MM.1S (cell line): ENCODE measurements at regions not wholly inside any gene's neighbourhood (a gene's known extent, or its start where the extent isn't known, plus 50 kb on each side); places are given as distances from the start of the nearest gene placed in this dataset.

ENCODE experiments used
- DNase-seq: peaks from one replicate; pipeline ENCODE4 v3.0.0-alpha.2; 2015
- H2AFZ ChIP-seq: fragments of 300-600 bp; sonication (generic); 2 replicates; pipeline ENCODE4 v1.6.0; 2016; ENCODE audit warnings: antibody characterized with exemption, low read length
- H3F3A ChIP-seq: fragments of 300-600 bp; sonication (generic); 2 replicates; pipeline ENCODE4 v1.6.1; 2016; ENCODE audit warnings: mild to moderate bottlenecking, antibody characterized with exemption, low read length, moderate library complexity, mixed read lengths; ENCODE audit not compliant: insufficient read depth
- H3K27ac ChIP-seq: fragments of 300-600 bp; sonication (generic); 2 replicates; pipeline ENCODE4 v1.5.1; 2016; ENCODE audit warnings: mild to moderate bottlenecking, low read length
- H3K27me3 ChIP-seq: fragments of 300-600 bp; sonication (generic); replicated peaks from 2 replicates; pipeline ENCODE4 v1.6.0; 2016; ENCODE audit warnings: low read length; ENCODE audit not compliant: insufficient read depth
- H3K36me3 ChIP-seq: fragments of 300-600 bp; sonication (generic); replicated peaks from 2 replicates; pipeline ENCODE4 v1.6.1; 2016; ENCODE audit warnings: mild to moderate bottlenecking, low read length, mixed read lengths; ENCODE audit not compliant: insufficient read depth
- H3K4me1 ChIP-seq: fragments of 300-600 bp; sonication (generic); 2 replicates; pipeline ENCODE4 v1.6.1; 2016; ENCODE audit warnings: low read length, mixed read lengths
- H3K4me2 ChIP-seq: fragments of 300-600 bp; sonication (generic); 2 replicates; pipeline ENCODE4 v1.6.0; 2016; ENCODE audit warnings: low read depth, low read length
- H3K4me3 ChIP-seq: fragments of 300-600 bp; sonication (generic); 2 replicates; pipeline ENCODE4 v1.5.1; 2016; ENCODE audit warnings: low read length, mixed read lengths
- H3K79me2 ChIP-seq: fragments of 300-600 bp; sonication (generic); 2 replicates; pipeline ENCODE4 v1.6.1; 2016; ENCODE audit warnings: mixed run types, low read length, mixed read lengths
- H3K9ac ChIP-seq: fragments of 300-600 bp; sonication (generic); 2 replicates; pipeline ENCODE4 v1.6.1; 2016; ENCODE audit warnings: low read length, mixed read lengths
- H3K9me2 ChIP-seq: fragments of 300-600 bp; sonication (generic); replicated peaks from 2 replicates; pipeline ENCODE4 v1.6.1; 2016; ENCODE audit warnings: mild to moderate bottlenecking, low read length, mixed read lengths; ENCODE audit not compliant: insufficient read depth
- H3K9me3 ChIP-seq: fragments of 300-600 bp; sonication (generic); replicated peaks from 2 replicates; pipeline ENCODE4 v1.6.1; 2016; ENCODE audit warnings: mild to moderate bottlenecking, low read length, mixed read lengths; ENCODE audit not compliant: insufficient read depth
- H4K20me1 ChIP-seq: fragments of 300-600 bp; sonication (generic); 2 replicates; pipeline ENCODE4 v1.6.1; 2016; ENCODE audit warnings: mild to moderate bottlenecking, low read length, moderate library complexity, mixed read lengths; ENCODE audit not compliant: insufficient read depth
- CTCF ChIP-seq: fragments of 300-600 bp; sonication (generic); IDR thresholded peaks from 2 replicates; pipeline ENCODE4 v1.5.1; 2016; ENCODE audit warnings: antibody characterized with exemption, low read length, mixed read lengths
- EZH2 ChIP-seq: fragments of 300-600 bp; sonication (generic); optimal IDR thresholded peaks from 2 replicates; pipeline ENCODE3; 2017; ENCODE audit warnings: low read depth, mild to moderate bottlenecking, antibody characterized with exemption, low read length, mixed read lengths
- EZH2phosphoT487 ChIP-seq: fragments of 300-600 bp; sonication (generic); IDR thresholded peaks from 2 replicates; pipeline ENCODE4 v1.6.1; 2018; ENCODE audit warnings: antibody characterized with exemption, low read length

- H3F3A ChIP-seq = no peaks in the 10 kb centered on the region
- H3K4me2 ChIP-seq = no peak overlapping the region
- TF ChIP-seq EZH2phosphoT487 = no peak
- TF ChIP-seq CTCF = no peak
- no peak for TF ChIP-seq EZH2
- no peak for DNase-seq
- no peak overlapping the region for H3K9ac ChIP-seq
- no peaks in the 10 kb centered on the region for H3K36me3 ChIP-seq
- no peak overlapping the region for H2AFZ ChIP-seq
- H3K4me3 ChIP-seq = no peak overlapping the region
- H3K27me3 ChIP-seq = peaks cover 95% of the 10 kb centered on the region
- no peaks in the 10 kb centered on the region for H4K20me1 ChIP-seq
- no peak overlapping the region for H3K27ac ChIP-seq
- H3K9me3 ChIP-seq = no peaks in the 10 kb centered on the region
- no peaks in the 10 kb centered on the region for H3K79me2 ChIP-seq
- no peaks in the 10 kb centered on the region for H3K4me1 ChIP-seq
- H3K9me2 ChIP-seq = no peaks in the 10 kb centered on the region
Measured at GRCh38 chr20:58072695-58073671, 155.5 kb downstream of the ANKRD60 start.

GRCh38 chr20:58071991-58072390, 156.5 kb downstream of the ANKRD60 start:
- Histone ChIP-seq H3K27ac (no peak overlapping the region), H3K9me3 (no peaks in the 10 kb centered on the region), H3F3A (no peaks in the 10 kb centered on the region), H3K9me2 (no peaks in the 10 kb centered on the region), H3K9ac (no peak overlapping the region), H4K20me1 (no peaks in the 10 kb centered on the region), H3K4me2 (no peak overlapping the region), H3K79me2 (no peaks in the 10 kb centered on the region), H3K4me3 (no peak overlapping the region), H3K4me1 (no peaks in the 10 kb centered on the region), H3K36me3 (no peaks in the 10 kb centered on the region), H2AFZ (no peak overlapping the region), H3K27me3 (peaks cover 96% of the 10 kb centered on the region)
- DNase-seq = no peak
- TF ChIP-seq EZH2 (no peak), EZH2phosphoT487 (no peak), CTCF (no peak)

GRCh38 chr20:58071298-58071697, 157.2 kb downstream of the ANKRD60 start:
- Histone ChIP-seq H3K79me2 (no peaks in the 10 kb centered on the region), H3K36me3 (no peaks in the 10 kb centered on the region), H2AFZ (no peak overlapping the region), H3K27ac (no peak overlapping the region), H3K27me3 (peaks cover 96% of the 10 kb centered on the region), H3K9me2 (no peaks in the 10 kb centered on the region), H3K4me1 (no peaks in the 10 kb centered on the region), H3F3A (no peaks in the 10 kb centered on the region), H3K4me2 (no peak overlapping the region), H3K9ac (no peak overlapping the region), H3K4me3 (no peak overlapping the region), H4K20me1 (no peaks in the 10 kb centered on the region), H3K9me3 (no peaks in the 10 kb centered on the region)
- no peak for TF ChIP-seq EZH2phosphoT487
- no peak for TF ChIP-seq CTCF
- TF ChIP-seq EZH2 = no peak
- DNase-seq = no peak
